ENCODE measurements at regions not wholly inside any gene's neighbourhood (a gene's known extent, or its start where the extent isn't known, plus 50 kb on each side); places are given as distances from the start of the nearest gene placed in this dataset.

- H3K9me3 Mint-ChIP-seq (ENCODE audit: low read depth, unreplicated experiment): peaks cover 12% of the 10 kb centered on the region
- DNase-seq: no peak
- H3K27me3 Mint-ChIP-seq (ENCODE audit: unreplicated experiment): no peaks in the 10 kb centered on the region
- H3K27ac Mint-ChIP-seq (ENCODE audit: unreplicated experiment): no peak overlapping the region
- intact Hi-C loops (cut with micrococcal nuclease; ENCODE audit: unreplicated experiment): no loop called here
- CTCF ChIA-PET: no interaction called here
- H3K4me3 Mint-ChIP-seq (ENCODE audit: low read depth, unreplicated experiment): no peak overlapping the region
- TF ChIP-seq CTCF (IDR thresholded peaks at IDR 0.05; ENCODE audit: unreplicated experiment): no peak
- BruUV-seq (replicated peaks): no TSS peak
- H3K4me1 Mint-ChIP-seq (ENCODE audit: low read depth, unreplicated experiment): no peaks in the 10 kb centered on the region
- H3K36me3 Mint-ChIP-seq (ENCODE audit: insufficient read depth, unreplicated experiment): no peaks in the 10 kb centered on the region
Observed at GRCh38 chr11:114928260-114928870, 250.0 kb downstream of the NXPE2 start.

- DNase-seq: no peak
- H3K4me1 Mint-ChIP-seq (ENCODE audit: low read depth, unreplicated experiment): no peaks in the 10 kb centered on the region
- H3K4me3 Mint-ChIP-seq (ENCODE audit: low read depth, unreplicated experiment): no peak overlapping the region
- CTCF ChIA-PET: no interaction called here
- H3K36me3 Mint-ChIP-seq (ENCODE audit: insufficient read depth, unreplicated experiment): no peaks in the 10 kb centered on the region
- intact Hi-C loops (cut with micrococcal nuclease; ENCODE audit: unreplicated experiment): no loop called here
- no peak overlapping the region for H3K27ac Mint-ChIP-seq (ENCODE audit: unreplicated experiment)
- BruUV-seq (replicated peaks): no TSS peak
- TF ChIP-seq CTCF (IDR thresholded peaks at IDR 0.05; ENCODE audit: unreplicated experiment): no peak
- peaks cover 12% of the 10 kb centered on the region for H3K9me3 Mint-ChIP-seq (ENCODE audit: low read depth, unreplicated experiment)
- H3K27me3 Mint-ChIP-seq (ENCODE audit: unreplicated experiment): no peaks in the 10 kb centered on the region
Observed at GRCh38 chr11:114929351-114930000, 251.1 kb downstream of the NXPE2 start.

- H3K27ac Mint-ChIP-seq (ENCODE audit: unreplicated experiment): no peak overlapping the region
Observed at GRCh38 chr11:114938799-114939198, 260.5 kb downstream of the NXPE2 start.

GRCh38 chr11:114942207-114942606 lies 263.9 kb downstream of the NXPE2 start:
- H3K27me3 Mint-ChIP-seq (ENCODE audit: unreplicated experiment): no peaks in the 10 kb centered on the region
- no peak for TF ChIP-seq CTCF (IDR thresholded peaks at IDR 0.05; ENCODE audit: unreplicated experiment)
- intact Hi-C loops (cut with micrococcal nuclease; ENCODE audit: unreplicated experiment): no loop called here
- no peaks in the 10 kb centered on the region for H3K36me3 Mint-ChIP-seq (ENCODE audit: insufficient read depth, unreplicated experiment)
- H3K27ac Mint-ChIP-seq (ENCODE audit: unreplicated experiment): no peak overlapping the region
- no TSS peak for BruUV-seq (replicated peaks)
- CTCF ChIA-PET: no interaction called here
- no peaks in the 10 kb centered on the region for H3K4me1 Mint-ChIP-seq (ENCODE audit: low read depth, unreplicated experiment)
- no peak overlapping the region for H3K4me3 Mint-ChIP-seq (ENCODE audit: low read depth, unreplicated experiment)
- H3K9me3 Mint-ChIP-seq (ENCODE audit: low read depth, unreplicated experiment): peaks cover 12% of the 10 kb centered on the region
- DNase-seq: no peak

More at GRCh38 chr11:114938799-114939198, 260.5 kb downstream of the NXPE2 start:
- no peak for DNase-seq
- H3K4me1 Mint-ChIP-seq (ENCODE audit: low read depth, unreplicated experiment): no peaks in the 10 kb centered on the region
- H3K9me3 Mint-ChIP-seq (ENCODE audit: low read depth, unreplicated experiment): peaks cover 9% of the 10 kb centered on the region
- H3K36me3 Mint-ChIP-seq (ENCODE audit: insufficient read depth, unreplicated experiment): no peaks in the 10 kb centered on the region
- no peak overlapping the region for H3K4me3 Mint-ChIP-seq (ENCODE audit: low read depth, unreplicated experiment)
- CTCF ChIA-PET: no interaction called here
- BruUV-seq (replicated peaks): no TSS peak
- no peak for TF ChIP-seq CTCF (IDR thresholded peaks at IDR 0.05; ENCODE audit: unreplicated experiment)
- intact Hi-C loops (cut with micrococcal nuclease; ENCODE audit: unreplicated experiment): no loop called here
- H3K27me3 Mint-ChIP-seq (ENCODE audit: unreplicated experiment): no peaks in the 10 kb centered on the region
